ENCODE measurements at regions not wholly inside any gene's neighbourhood (a gene's known extent, or its start where the extent isn't known, plus 50 kb on each side); places are given as distances from the start of the nearest gene placed in this dataset.

DNA sequence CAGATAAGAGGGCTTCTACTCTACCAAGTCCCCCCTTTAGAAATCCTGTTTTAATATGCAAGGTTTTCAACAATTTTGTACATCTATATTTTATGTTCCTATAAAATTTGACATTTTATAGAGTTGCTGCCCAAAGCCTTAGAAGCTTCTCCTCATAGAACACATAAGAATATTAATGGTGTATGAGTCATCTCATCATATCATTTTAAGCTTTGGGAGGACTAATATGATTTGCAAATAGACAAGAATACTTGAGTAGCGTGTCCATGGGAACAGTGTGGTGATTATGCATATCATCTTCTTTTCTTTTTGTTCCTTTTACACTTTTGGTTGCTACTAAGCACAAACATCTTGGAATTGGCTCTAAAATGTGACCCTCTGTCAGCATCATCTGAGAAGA, 56.7 kb upstream of the HUWE1 start:
- ChIA-PET CTCF (no interaction called here), POLR2A (interaction anchor here (0.6 kb wide), 1 partner anchor 24 kb away, joined by 3 read pairs; no protein-coding TSS in a partner anchor)
- H3K4me1 ChIP-seq (ENCODE audit: control insufficient read depth in 1 of 2, insufficient read depth in 2 of 2, low read depth in 1 of 2, low read length in 1 of 2) = no peaks in the 10 kb centered on the region
- H4K20me1 ChIP-seq (ENCODE audit: insufficient read depth) = no peaks in the 10 kb centered on the region
- WGBS (ENCODE audit: low lambda C conversion rate) = 43% methylated on average over 1 of the region's 1 CpG
- H3K4me3 ChIP-seq (ENCODE audit: low read depth in 2 of 2, low read length in 1 of 2) = no peak overlapping the region
- H3K9me3 ChIP-seq = no peaks in the 10 kb centered on the region
- no peak for DNase-seq
- H3K27me3 ChIP-seq (ENCODE audit: insufficient read depth) = no peaks in the 10 kb centered on the region; the same call in 1 of the 2 replicates
- H3F3A ChIP-seq (replicated peaks; ENCODE audit: insufficient read depth) = no peaks in the 10 kb centered on the region
- H3K4me2 ChIP-seq = no peak overlapping the region
- H3K9ac ChIP-seq = no peak overlapping the region
- no peaks in the 10 kb centered on the region for H3K9me2 ChIP-seq
- H2AFZ ChIP-seq (ENCODE audit: low read depth) = no peak overlapping the region
- no peak overlapping the region for H3K27ac ChIP-seq (ENCODE audit: low read depth in 2 of 2, low read length in 1 of 2)
- TF ChIP-seq FOSL2 (IDR thresholded peaks at IDR 0.05; ENCODE audit: borderline replicate concordance, low read depth) (no peak), NFIC (IDR thresholded peaks at IDR 0.05; ENCODE audit: borderline replicate concordance) (no peak), NRF1 (IDR thresholded peaks at IDR 0.05; ENCODE audit: low read depth, low read length) (no peak), JUND (IDR thresholded peaks at IDR 0.05) (no peak), TAF1 (IDR thresholded peaks at IDR 0.05; ENCODE audit: borderline replicate concordance, low read depth, low read length) (no peak), SIN3A (IDR thresholded peaks at IDR 0.05; ENCODE audit: borderline replicate concordance, low read depth, low read length) (no peak), MEF2A (IDR thresholded peaks at IDR 0.05; ENCODE audit: borderline replicate concordance, low read depth) (no peak), FOXM1 (IDR thresholded peaks at IDR 0.05; ENCODE audit: low read depth) (no peak), GABPA (IDR thresholded peaks at IDR 0.05; ENCODE audit: low read depth) (no peak), RXRA (IDR thresholded peaks at IDR 0.05; ENCODE audit: borderline replicate concordance, low read depth) (no peak), ELF1 (IDR thresholded peaks at IDR 0.05) (no peak), MXI1 (IDR thresholded peaks at IDR 0.05; ENCODE audit: low read depth, low read length) (no peak), SMC3 (IDR thresholded peaks at IDR 0.05; ENCODE audit: low read depth, low read length) (no peak), TEAD4 (IDR thresholded peaks at IDR 0.05; ENCODE audit: borderline replicate concordance, insufficient read depth) (no peak), EZH2phosphoT487 (IDR thresholded peaks at IDR 0.05; ENCODE audit: borderline replicate concordance, low read depth) (no peak), FOXJ3 (CRISPR knock-in tag; IDR thresholded peaks at IDR 0.05) (no peak)
- TF ChIP-seq, protein P1, sequence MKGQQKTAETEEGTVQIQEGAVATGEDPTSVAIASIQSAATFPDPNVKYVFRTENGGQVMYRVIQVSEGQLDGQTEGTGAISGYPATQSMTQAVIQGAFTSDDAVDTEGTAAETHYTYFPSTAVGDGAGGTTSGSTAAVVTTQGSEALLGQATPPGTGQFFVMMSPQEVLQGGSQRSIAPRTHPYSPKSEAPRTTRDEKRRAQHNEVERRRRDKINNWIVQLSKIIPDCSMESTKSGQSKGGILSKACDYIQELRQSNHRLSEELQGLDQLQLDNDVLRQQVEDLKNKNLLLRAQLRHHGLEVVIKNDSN (IDR thresholded peaks at IDR 0.05; ENCODE audit: borderline replicate concordance, low read depth) = no peak
- TF ChIP-seq, protein P2, sequence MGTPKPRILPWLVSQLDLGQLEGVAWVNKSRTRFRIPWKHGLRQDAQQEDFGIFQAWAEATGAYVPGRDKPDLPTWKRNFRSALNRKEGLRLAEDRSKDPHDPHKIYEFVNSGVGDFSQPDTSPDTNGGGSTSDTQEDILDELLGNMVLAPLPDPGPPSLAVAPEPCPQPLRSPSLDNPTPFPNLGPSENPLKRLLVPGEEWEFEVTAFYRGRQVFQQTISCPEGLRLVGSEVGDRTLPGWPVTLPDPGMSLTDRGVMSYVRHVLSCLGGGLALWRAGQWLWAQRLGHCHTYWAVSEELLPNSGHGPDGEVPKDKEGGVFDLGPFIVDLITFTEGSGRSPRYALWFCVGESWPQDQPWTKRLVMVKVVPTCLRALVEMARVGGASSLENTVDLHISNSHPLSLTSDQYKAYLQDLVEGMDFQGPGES (IDR thresholded peaks at IDR 0.05; ENCODE audit: low read depth, low read length) = no peak
- TF ChIP-seq, protein P3, sequence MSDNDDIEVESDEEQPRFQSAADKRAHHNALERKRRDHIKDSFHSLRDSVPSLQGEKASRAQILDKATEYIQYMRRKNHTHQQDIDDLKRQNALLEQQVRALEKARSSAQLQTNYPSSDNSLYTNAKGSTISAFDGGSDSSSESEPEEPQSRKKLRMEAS (IDR thresholded peaks at IDR 0.05; ENCODE audit: low read depth) = no peak
- TF ChIP-seq, protein P4, sequence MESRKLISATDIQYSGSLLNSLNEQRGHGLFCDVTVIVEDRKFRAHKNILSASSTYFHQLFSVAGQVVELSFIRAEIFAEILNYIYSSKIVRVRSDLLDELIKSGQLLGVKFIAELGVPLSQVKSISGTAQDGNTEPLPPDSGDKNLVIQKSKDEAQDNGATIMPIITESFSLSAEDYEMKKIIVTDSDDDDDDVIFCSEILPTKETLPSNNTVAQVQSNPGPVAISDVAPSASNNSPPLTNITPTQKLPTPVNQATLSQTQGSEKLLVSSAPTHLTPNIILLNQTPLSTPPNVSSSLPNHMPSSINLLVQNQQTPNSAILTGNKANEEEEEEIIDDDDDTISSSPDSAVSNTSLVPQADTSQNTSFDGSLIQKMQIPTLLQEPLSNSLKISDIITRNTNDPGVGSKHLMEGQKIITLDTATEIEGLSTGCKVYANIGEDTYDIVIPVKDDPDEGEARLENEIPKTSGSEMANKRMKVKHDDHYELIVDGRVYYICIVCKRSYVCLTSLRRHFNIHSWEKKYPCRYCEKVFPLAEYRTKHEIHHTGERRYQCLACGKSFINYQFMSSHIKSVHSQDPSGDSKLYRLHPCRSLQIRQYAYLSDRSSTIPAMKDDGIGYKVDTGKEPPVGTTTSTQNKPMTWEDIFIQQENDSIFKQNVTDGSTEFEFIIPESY (IDR thresholded peaks at IDR 0.05; ENCODE audit: borderline replicate concordance, low read depth) = no peak
- no peaks in the 10 kb centered on the region for H3K36me3 ChIP-seq (replicated peaks in 1 of 2; ENCODE audit: control insufficient read depth in 1 of 2, insufficient read depth in 2 of 2, low read length in 1 of 2)
- H3K79me2 ChIP-seq (ENCODE audit: insufficient read depth) = no peaks in the 10 kb centered on the region

Data from SK-N-SH (cell line).